GM23338 (cell line): ENCODE measurements at regions not wholly inside any gene's neighbourhood (a gene's known extent, or its start where the extent isn't known, plus 50 kb on each side); places are given as distances from the start of the nearest gene placed in this dataset.

Source experiments
- ATAC-seq: fragments of 200-7000 bp; cut with Tn5 transposase; 3 replicates; pipeline ENCODE4 v1.9.1; 2020
- DNase-seq: peaks from one replicate; pipeline ENCODE4 v3.0.0-alpha.2; 2015; ENCODE audit warnings: low spot score
- H2AFZ ChIP-seq: fragments of 200-600 bp; sonication (generic); 2 replicates; pipeline ENCODE4 v1.8.0; 2016; ENCODE audit warnings: antibody characterized with exemption, mild to moderate bottlenecking, moderate library complexity
- H3F3A ChIP-seq: fragments of 200-600 bp; sonication (generic); replicated peaks from 2 replicates; pipeline ENCODE4 v1.8.0; 2017; ENCODE audit warnings: antibody characterized with exemption, mixed run types, low read depth
- H3K27ac ChIP-seq: fragments of 200-600 bp; sonication (generic); 2 replicates; pipeline ENCODE4 v1.6.1; 2016; ENCODE audit warnings: low read depth
- H3K27me3 ChIP-seq: fragments of 200-600 bp; sonication (generic); 2 replicates; pipeline ENCODE4 v1.8.0; 2016; ENCODE audit warnings: mild to moderate bottlenecking, mixed run types, moderate library complexity; ENCODE audit not compliant: insufficient read depth
- H3K36me3 ChIP-seq: fragments of 200-600 bp; sonication (generic); 2 replicates; pipeline ENCODE4 v1.8.0; 2016; ENCODE audit warnings: mild to moderate bottlenecking; ENCODE audit not compliant: insufficient read depth
- H3K4me1 ChIP-seq: fragments of 200-600 bp; sonication (generic); 2 replicates; pipeline ENCODE4 v1.8.0; 2016; ENCODE audit warnings: mild to moderate bottlenecking, moderate library complexity; ENCODE audit not compliant: insufficient read depth
- H3K4me2 ChIP-seq: fragments of 200-600 bp; sonication (generic); 2 replicates; pipeline ENCODE4 v1.7.1; 2017; ENCODE audit warnings: mixed run types
- H3K4me3 ChIP-seq: fragments of 200-600 bp; sonication (generic); 2 replicates; pipeline ENCODE4 v1.6.1; 2016; ENCODE audit warnings: mixed run types
- H3K79me2 ChIP-seq: fragments of 200-600 bp; sonication (generic); replicated peaks from 2 replicates; pipeline ENCODE4 v1.8.0; 2017; ENCODE audit warnings: mild to moderate bottlenecking; ENCODE audit not compliant: insufficient read depth
- H3K9me2 ChIP-seq: fragments of 200-600 bp; sonication (generic); 2 replicates; pipeline ENCODE4 v1.8.0; 2017; ENCODE audit not compliant: insufficient read depth
- H4K20me1 ChIP-seq: fragments of 200-600 bp; sonication (generic); replicated peaks from 2 replicates; pipeline ENCODE4 v1.8.0; 2017; ENCODE audit warnings: mild to moderate bottlenecking; ENCODE audit not compliant: insufficient read depth
- H3K27ac Mint-ChIP-seq: 2 replicates; pipeline ENCODE4 v1.8.0; 2020; ENCODE audit warnings: inconsistent platforms, mild to moderate bottlenecking, moderate library complexity, mixed read lengths
- H3K27me3 Mint-ChIP-seq: 3 replicates; pipeline ENCODE4 v1.8.0; 2022; ENCODE audit warnings: low read depth, mild to moderate bottlenecking, moderate library complexity, mixed read lengths, inconsistent platforms; ENCODE audit not compliant: insufficient read depth, poor library complexity
- H3K36me3 Mint-ChIP-seq: 3 replicates; pipeline ENCODE4 v1.8.0; 2021; ENCODE audit warnings: low read depth, mild to moderate bottlenecking, inconsistent platforms, moderate library complexity, mixed read lengths
- H3K4me1 Mint-ChIP-seq: 3 replicates; pipeline ENCODE4 v1.8.0; 2020; ENCODE audit warnings: mild to moderate bottlenecking, inconsistent platforms, mixed read lengths
- H3K4me3 Mint-ChIP-seq: 3 replicates; pipeline ENCODE4 v1.8.0; 2021; ENCODE audit warnings: moderate library complexity, mild to moderate bottlenecking, inconsistent platforms, mixed read lengths
- H3K9me3 Mint-ChIP-seq: 3 replicates; pipeline ENCODE4 v1.8.0; 2020; ENCODE audit warnings: moderate library complexity, mild to moderate bottlenecking, inconsistent platforms, mixed read lengths
- CREB1 ChIP-seq: fragments of 250-450 bp; sonication (Bioruptor Pico); IDR thresholded peaks from 2 replicates; pipeline ENCODE4 v1.5.0; 2020; ENCODE audit warnings: low read depth, mild to moderate bottlenecking, moderate library complexity
- CTCF ChIP-seq, 2 experiments: fragments of 200-600 bp in 1 of 2; sonication (generic) in 1 of 2; conservative IDR thresholded peaks; 2 replicates each; pipeline versions ENCODE4 v1.5.1 to v1.6.1; 2016 to 2017; ENCODE audit warnings: antibody characterized with exemption in 2 of 2, low read depth in 2 of 2, mild to moderate bottlenecking in 2 of 2, moderate library complexity in 1 of 2
- ETS1 ChIP-seq: IDR thresholded peaks from 2 replicates; pipeline ENCODE4 v1.6.1; 2016; ENCODE audit warnings: antibody characterized with exemption
- EZH2 ChIP-seq: fragments of 200-600 bp; sonication (generic); IDR thresholded peaks from one replicate; pipeline ENCODE4 v1.8.0; 2017; ENCODE audit warnings: antibody characterized with exemption, mild to moderate bottlenecking, low read depth; ENCODE audit not compliant: unreplicated experiment
- JUNB ChIP-seq: IDR thresholded peaks from one replicate; pipeline ENCODE4 v1.6.1; 2016; ENCODE audit warnings: antibody characterized with exemption; ENCODE audit not compliant: unreplicated experiment
- NANOG ChIP-seq: IDR thresholded peaks from 2 replicates; pipeline ENCODE4 v1.6.1; 2016; ENCODE audit warnings: antibody characterized with exemption, borderline replicate concordance
- POLR2AphosphoS5 ChIP-seq: IDR thresholded peaks from 2 replicates; pipeline ENCODE4 v1.6.1; 2016; ENCODE audit warnings: antibody characterized with exemption, low read depth
- ZNF114 ChIP-seq: fragments of 250-450 bp; sonication (Bioruptor Pico); IDR thresholded peaks from 2 replicates; pipeline ENCODE4 v1.5.0; 2020; ENCODE audit warnings: mild to moderate bottlenecking, moderate library complexity
- ZNF331 ChIP-seq: fragments of 250-450 bp; sonication (Bioruptor Pico); IDR thresholded peaks from 2 replicates; pipeline ENCODE4 v1.5.0; 2020; ENCODE audit warnings: low read depth, mild to moderate bottlenecking, moderate library complexity
- ZNF462 ChIP-seq: fragments of 250-450 bp; sonication (Bioruptor Pico); IDR thresholded peaks from 2 replicates; pipeline ENCODE4 v1.5.0; 2020; ENCODE audit warnings: mild to moderate bottlenecking, moderate library complexity
- TF ChIP-seq, protein P1 (sequence below): IDR thresholded peaks from one replicate; pipeline ENCODE4 v1.6.1; 2018; ENCODE audit warnings: antibody characterized with exemption; ENCODE audit not compliant: unreplicated experiment

DNA sequence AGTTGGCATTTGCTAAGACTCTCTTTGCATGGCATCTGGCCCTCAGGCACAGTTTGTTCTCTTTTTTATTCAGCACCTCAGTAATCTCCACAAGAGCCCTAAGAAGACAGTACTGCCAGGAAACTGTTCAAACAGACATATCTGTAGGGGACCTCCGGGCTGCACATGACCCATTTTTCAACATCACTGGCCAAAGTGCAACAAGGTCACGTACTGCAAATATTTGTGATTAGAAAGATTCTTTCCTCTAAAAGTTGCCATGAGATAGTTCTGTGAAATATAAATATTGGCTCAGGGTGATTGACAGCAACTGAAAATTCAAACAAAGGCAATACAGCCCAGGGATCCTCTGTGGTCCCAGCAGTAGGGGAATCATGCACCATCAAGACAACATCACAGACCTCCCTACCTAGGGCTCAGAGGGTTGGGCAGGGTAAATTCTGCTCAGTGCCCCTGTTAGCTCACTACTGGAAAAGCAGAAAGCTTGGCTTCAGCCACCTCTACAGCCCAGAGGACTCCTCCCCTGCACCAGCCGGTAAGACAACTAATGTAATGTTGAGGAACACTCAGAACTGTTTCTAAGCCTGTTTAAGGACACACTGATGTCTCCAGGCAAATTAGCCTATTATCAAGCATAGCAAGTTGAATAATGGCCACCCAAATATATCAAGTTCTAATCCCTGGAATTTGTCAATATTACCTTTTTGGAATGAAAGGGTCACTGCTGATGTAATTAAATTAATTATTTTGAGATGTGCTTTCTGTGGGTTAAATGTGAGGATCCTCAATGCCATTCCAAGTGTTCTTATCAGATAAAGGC, 117.4 kb upstream of the LPP start:
- H3K9me2 ChIP-seq, result no peaks in the 10 kb centered on the region
- H4K20me1 ChIP-seq, result no peaks in the 10 kb centered on the region
- DNase-seq (no peak), ATAC-seq (peak; percentile 43; the same call in 2 of the 3 replicates)
- Mint-ChIP-seq H3K27ac (peak overlapping the region; percentile 22; the same call in 1 of the 2 replicates), H3K4me1 (peaks cover 16% of the 10 kb centered on the region), H3K9me3 (no peaks in the 10 kb centered on the region), H3K36me3 (no peaks in the 10 kb centered on the region), H3K27me3 (peaks cover 2% of the 10 kb centered on the region), H3K4me3 (no peak overlapping the region)
- H3K4me2 ChIP-seq, result no peak overlapping the region
- no peaks in the 10 kb centered on the region for H3K79me2 ChIP-seq
- no peaks in the 10 kb centered on the region for H3K4me1 ChIP-seq
- no peak for TF ChIP-seq JUNB
- TF ChIP-seq ETS1, result no peak
- TF ChIP-seq ZNF462, result no peak
- no peak for TF ChIP-seq ZNF331
- TF ChIP-seq, protein P1, sequence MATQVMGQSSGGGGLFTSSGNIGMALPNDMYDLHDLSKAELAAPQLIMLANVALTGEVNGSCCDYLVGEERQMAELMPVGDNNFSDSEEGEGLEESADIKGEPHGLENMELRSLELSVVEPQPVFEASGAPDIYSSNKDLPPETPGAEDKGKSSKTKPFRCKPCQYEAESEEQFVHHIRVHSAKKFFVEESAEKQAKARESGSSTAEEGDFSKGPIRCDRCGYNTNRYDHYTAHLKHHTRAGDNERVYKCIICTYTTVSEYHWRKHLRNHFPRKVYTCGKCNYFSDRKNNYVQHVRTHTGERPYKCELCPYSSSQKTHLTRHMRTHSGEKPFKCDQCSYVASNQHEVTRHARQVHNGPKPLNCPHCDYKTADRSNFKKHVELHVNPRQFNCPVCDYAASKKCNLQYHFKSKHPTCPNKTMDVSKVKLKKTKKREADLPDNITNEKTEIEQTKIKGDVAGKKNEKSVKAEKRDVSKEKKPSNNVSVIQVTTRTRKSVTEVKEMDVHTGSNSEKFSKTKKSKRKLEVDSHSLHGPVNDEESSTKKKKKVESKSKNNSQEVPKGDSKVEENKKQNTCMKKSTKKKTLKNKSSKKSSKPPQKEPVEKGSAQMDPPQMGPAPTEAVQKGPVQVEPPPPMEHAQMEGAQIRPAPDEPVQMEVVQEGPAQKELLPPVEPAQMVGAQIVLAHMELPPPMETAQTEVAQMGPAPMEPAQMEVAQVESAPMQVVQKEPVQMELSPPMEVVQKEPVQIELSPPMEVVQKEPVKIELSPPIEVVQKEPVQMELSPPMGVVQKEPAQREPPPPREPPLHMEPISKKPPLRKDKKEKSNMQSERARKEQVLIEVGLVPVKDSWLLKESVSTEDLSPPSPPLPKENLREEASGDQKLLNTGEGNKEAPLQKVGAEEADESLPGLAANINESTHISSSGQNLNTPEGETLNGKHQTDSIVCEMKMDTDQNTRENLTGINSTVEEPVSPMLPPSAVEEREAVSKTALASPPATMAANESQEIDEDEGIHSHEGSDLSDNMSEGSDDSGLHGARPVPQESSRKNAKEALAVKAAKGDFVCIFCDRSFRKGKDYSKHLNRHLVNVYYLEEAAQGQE, result no peak
- no peak for TF ChIP-seq EZH2
- TF ChIP-seq CTCF (conservative IDR thresholded peaks at IDR 0.05; ENCODE audit: low read depth in 2 of 2), result no peak
- TF ChIP-seq CREB1 (CRISPR knock-in tag), result no peak
- no peak for TF ChIP-seq NANOG
- no peak for TF ChIP-seq ZNF114 (CRISPR knock-in tag)
- no peak for TF ChIP-seq POLR2AphosphoS5
- no peak overlapping the region for H3K4me3 ChIP-seq
- H3K27me3 ChIP-seq, result no peaks in the 10 kb centered on the region
- H2AFZ ChIP-seq, result no peak overlapping the region
- H3K36me3 ChIP-seq, result no peaks in the 10 kb centered on the region
- H3F3A ChIP-seq, result no peaks in the 10 kb centered on the region
- H3K27ac ChIP-seq, result no peak overlapping the region
